Spleen (tissue), 7 donors: ENCODE measurements at regions not wholly inside any gene's neighbourhood (a gene's known extent, or its start where the extent isn't known, plus 50 kb on each side); places are given as distances from the start of the nearest gene placed in this dataset.

Source experiments
- POLR2AphosphoS5 ChIP-seq, 3 donors: sonication (generic); formaldehyde crosslinking; IDR thresholded peaks; one replicate each; pipeline ENCODE4 v1.5.1; 2017; ENCODE audit warnings: antibody characterized with exemption in 3 of 3
- TF ChIP-seq, protein P1 (sequence below), 11 experiments: fragments of 200-600 bp in 7 of 11; fragments of 450-650 bp in 4 of 11; sonication (generic) in 4 of 11; IDR thresholded peaks in 8 of 11; conservative IDR thresholded peaks in 3 of 11; 1 replicate in 7 of 11; 2 replicates in 4 of 11; pipeline versions ENCODE4 v1.4.0 to v1.8.0; 2016 to 2021; ENCODE audit warnings: antibody characterized with exemption in 11 of 11, inconsistent platforms in 4 of 11, mild to moderate bottlenecking in 1 of 11
- donor health status: DM: no; HTN: no; CAD: no; lungs with moderate emphysema.
- donor health status: DM: no; HTN: no; CAD: no.
- donor health status: DM: no; HTN: no; CAD: no.

DNA sequence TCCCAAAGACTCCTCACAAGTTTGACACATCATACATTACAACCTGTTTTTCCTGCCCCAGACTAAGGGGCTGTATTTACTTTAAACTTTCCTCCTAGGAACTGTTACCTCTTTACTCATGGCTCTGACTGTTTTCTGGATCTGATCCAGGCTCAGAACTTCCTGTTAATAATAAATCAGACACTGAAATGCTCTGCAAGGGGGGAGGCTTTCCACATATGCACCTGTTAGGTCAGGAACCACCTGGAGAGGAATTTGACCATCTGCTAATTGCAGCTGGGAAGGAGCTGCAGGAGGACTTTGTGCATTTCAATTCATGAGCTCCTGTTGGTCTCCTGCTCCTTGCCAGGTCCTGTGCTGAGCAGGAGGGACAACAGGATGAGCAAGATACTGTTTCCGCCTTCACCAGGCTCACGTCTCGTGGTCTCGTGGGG, 476.9 kb upstream of the CDH5 start:
- TF ChIP-seq, protein P1, sequence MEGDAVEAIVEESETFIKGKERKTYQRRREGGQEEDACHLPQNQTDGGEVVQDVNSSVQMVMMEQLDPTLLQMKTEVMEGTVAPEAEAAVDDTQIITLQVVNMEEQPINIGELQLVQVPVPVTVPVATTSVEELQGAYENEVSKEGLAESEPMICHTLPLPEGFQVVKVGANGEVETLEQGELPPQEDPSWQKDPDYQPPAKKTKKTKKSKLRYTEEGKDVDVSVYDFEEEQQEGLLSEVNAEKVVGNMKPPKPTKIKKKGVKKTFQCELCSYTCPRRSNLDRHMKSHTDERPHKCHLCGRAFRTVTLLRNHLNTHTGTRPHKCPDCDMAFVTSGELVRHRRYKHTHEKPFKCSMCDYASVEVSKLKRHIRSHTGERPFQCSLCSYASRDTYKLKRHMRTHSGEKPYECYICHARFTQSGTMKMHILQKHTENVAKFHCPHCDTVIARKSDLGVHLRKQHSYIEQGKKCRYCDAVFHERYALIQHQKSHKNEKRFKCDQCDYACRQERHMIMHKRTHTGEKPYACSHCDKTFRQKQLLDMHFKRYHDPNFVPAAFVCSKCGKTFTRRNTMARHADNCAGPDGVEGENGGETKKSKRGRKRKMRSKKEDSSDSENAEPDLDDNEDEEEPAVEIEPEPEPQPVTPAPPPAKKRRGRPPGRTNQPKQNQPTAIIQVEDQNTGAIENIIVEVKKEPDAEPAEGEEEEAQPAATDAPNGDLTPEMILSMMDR (IDR thresholded peaks at IDR 0.05 in 8 of 11, conservative IDR thresholded peaks at IDR 0.05 in 3 of 11): no peak
- no peak for TF ChIP-seq POLR2AphosphoS5 (IDR thresholded peaks at IDR 0.05)
